Large intestine (tissue), 3 donors: ENCODE measurements at regions not wholly inside any gene's neighbourhood (a gene's known extent, or its start where the extent isn't known, plus 50 kb on each side); places are given as distances from the start of the nearest gene placed in this dataset.

Experiments
- DNase-seq, 2 donors: peaks; one replicate each; pipeline versions ENCODE4 v3.0.0 to v3.0.0-alpha.2; 2013
- H3K27ac ChIP-seq: one replicate; pipeline ENCODE4 v1.5.1; 2013; ENCODE audit warnings: low read length
- H3K27me3 ChIP-seq: 2 replicates; pipeline ENCODE4 v1.6.1; 2013; ENCODE audit warnings: low read length; ENCODE audit not compliant: control insufficient read depth, insufficient read depth
- H3K36me3 ChIP-seq: 2 replicates; pipeline ENCODE4 v1.6.1; 2013; ENCODE audit warnings: low read length; ENCODE audit not compliant: control insufficient read depth, insufficient read depth
- H3K4me1 ChIP-seq: one replicate; pipeline ENCODE4 v1.6.1; 2013; ENCODE audit warnings: low read length; ENCODE audit not compliant: control insufficient read depth, insufficient read depth
- H3K4me3 ChIP-seq: one replicate; pipeline ENCODE4 v1.5.1; 2013; ENCODE audit warnings: low read length
- H3K9me3 ChIP-seq: one replicate; pipeline ENCODE4 v1.6.1; 2013; ENCODE audit warnings: mild to moderate bottlenecking, low read depth, low read length, moderate library complexity; ENCODE audit not compliant: control insufficient read depth
- WGBS: methylation state at CpG from one replicate; pipeline ENCODE4 v1.1.5; 2013; ENCODE audit warnings: low lambda C conversion rate; ENCODE audit not compliant: insufficient coverage; 5-methylcytosine and 5-hydroxymethylcytosine counted together

DNA sequence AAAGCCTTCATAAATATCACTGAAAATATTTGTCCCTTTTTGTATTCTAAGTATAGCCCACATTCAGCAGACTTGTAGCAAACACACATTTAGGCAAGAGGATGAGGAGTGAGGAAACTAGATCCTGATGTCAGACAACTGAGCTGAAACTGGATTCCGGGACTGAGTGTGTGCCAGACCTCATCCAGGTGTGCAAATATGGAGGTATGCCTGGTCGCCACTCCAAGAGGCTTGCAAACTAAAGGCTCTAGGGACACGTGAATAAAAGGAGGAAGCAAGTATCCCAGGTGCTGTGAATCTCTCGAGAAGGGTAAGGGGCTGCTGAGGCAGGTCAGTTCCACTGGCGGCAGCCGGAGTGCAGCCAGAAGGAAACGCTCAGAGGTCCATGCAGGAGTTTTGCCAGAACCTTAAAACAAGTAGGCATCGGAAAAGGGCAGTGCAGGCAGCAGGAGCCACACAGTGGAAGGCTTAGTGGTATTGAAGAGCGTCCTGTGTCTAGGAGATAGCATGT is 77.4 kb upstream of the ALDH1B1 start:
- Histone ChIP-seq H3K36me3 (no peaks in the 10 kb centered on the region), H3K27ac (no peak overlapping the region), H3K4me3 (no peak overlapping the region), H3K4me1 (peaks cover 29% of the 10 kb centered on the region), H3K9me3 (no peaks in the 10 kb centered on the region), H3K27me3 (no peaks in the 10 kb centered on the region)
- DNase-seq, result no peak
- WGBS, result 53% methylated on average over 2 of the region's 9 CpGs

DNA sequence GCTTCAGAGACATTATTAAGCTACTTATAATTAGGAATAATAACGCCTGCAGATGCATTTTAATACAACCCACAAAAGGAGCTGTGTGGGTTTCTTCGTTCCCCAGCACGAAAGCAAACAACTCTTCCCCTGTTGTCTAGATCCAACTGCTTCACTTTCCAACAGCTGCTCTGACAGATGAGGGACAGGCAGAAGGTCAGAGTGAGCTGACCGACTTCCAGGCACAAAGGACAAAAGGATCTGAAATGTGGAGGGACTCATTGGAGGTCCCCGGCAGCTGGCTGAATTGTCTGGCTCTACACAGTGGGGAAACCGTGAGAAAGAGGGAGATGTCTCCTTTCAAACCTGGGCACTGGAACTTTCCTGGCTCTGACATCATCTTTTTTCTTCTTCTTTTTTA is 79.1 kb upstream of the ALDH1B1 start:
- Histone ChIP-seq H3K27me3 (no peaks in the 10 kb centered on the region), H3K27ac (no peak overlapping the region), H3K4me3 (no peak overlapping the region), H3K36me3 (no peaks in the 10 kb centered on the region), H3K9me3 (no peaks in the 10 kb centered on the region), H3K4me1 (peaks cover 16% of the 10 kb centered on the region)
- WGBS, result no CpG with 5 or more reads among the region's 6 CpGs
- no peak for DNase-seq

DNA sequence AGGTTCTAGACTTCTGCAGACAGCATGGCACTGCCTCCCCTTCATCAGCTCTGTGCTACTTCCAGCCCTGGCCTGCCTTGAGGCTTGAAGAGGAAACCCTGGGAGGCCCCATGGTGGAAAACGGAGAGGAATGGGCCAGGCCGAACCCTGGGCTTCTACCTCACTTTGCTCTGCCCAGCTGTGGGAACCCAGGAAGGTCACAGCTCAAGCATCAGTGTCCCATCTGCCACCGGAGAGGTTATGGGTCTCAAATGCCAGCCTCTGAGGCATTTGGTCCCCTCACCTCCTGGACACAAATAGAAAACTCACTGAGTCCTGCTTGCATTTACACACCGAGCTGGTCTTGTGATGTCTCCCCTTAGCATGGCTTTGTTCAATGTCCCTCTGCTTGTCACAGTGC is 80.1 kb upstream of the ALDH1B1 start:
- H3K4me3 ChIP-seq, result no peak overlapping the region
- no peaks in the 10 kb centered on the region for H3K27me3 ChIP-seq
- no peaks in the 10 kb centered on the region for H3K9me3 ChIP-seq
- peaks cover 15% of the 10 kb centered on the region for H3K4me1 ChIP-seq
- H3K27ac ChIP-seq, result no peak overlapping the region
- H3K36me3 ChIP-seq, result no peaks in the 10 kb centered on the region
- DNase-seq, result no peak
- no CpG with 5 or more reads among the region's 4 CpGs for WGBS

DNA sequence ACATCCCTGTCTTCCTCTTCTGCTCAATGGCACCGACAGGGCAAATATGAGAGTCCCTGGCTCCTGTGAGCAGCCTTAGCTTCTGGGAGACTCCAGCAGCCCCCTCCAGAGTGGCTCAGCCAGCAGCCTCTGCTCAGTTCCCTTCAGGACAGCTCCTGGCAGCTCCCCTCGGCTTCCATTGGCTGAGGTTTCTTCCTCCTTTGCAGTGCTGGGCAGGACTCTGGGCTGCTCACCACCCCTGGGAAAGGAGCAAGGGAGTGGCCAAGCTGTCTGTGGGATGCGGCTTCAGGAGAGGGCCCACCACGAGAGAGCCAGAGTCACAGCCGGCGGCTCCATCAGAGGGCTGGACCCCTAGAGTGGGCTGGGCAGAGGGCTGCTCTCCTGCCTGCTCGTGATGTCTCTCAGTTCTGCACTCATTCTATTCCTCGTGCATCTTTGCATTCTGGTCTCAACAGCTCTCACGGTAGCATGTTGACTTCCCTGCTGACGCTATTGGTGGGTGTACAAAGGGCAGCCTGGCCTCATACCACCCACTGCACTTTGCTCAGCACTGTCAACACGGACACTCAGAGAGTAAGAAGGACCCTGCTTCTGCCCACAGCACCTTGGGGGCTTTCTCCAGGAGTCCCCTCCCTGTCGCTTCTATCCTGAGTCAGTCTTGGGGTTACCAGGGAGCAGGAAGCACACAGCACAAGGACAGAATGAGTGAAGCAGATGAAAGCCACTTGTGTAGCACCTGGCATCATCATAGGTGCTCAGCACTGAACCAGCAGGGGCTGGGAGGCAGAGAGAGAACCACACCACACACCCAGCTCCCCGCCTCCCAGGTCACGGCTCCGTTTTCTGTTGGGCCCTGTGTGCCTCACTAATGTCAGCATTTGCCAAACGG is 80.9 kb upstream of the ALDH1B1 start:
- peak; percentile 70 to 85 for DNase-seq
- WGBS, result no CpG with 5 or more reads among the region's 16 CpGs
- Histone ChIP-seq H3K36me3 (no peaks in the 10 kb centered on the region), H3K9me3 (no peaks in the 10 kb centered on the region), H3K27ac (peak overlapping the region; percentile 61), H3K27me3 (no peaks in the 10 kb centered on the region), H3K4me1 (peaks cover 15% of the 10 kb centered on the region), H3K4me3 (peak overlapping the region; percentile 8)

DNA sequence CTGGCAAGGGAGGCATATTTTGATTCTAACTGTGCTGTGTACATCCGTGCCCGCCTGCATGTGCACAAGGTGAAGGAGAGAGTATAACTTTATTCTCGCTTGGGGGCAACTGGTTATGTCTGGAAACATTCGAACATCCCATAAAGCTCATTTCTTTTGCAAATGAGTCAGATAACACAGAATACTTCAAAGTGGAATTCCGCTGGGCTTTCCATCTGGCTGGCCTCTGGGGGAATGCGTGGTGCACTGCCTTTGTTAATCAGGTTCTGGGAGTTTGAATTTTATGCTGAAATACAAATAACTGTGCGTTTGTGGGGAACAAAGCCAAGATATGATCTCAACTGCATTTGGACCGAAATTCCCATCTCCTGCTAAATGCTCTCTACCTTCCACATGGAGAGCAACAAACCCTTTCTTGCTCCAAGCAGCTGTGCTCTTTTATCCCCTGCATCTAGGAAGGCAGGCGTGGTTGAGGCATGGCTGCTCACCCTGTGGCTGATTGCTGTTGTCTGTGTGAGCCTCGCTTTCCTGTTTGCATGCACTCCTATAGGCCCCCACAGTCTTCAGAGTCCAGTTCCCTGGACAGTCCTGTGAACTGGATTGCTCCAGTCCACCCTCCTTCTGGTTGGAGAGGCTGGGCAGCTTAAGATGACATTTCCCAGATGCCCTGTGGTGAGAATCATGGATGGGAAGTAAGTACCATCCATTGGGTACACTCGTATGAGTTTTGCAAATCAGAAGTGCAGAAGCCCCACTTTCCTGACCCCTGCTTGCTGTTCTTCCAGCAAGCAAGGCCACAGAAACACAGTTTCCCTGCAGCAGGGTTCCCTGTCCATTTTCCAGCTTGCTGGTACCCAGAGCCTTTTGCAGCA is 82.9 kb upstream of the ALDH1B1 start:
- no CpG with 5 or more reads among the region's 11 CpGs for WGBS

DNA sequence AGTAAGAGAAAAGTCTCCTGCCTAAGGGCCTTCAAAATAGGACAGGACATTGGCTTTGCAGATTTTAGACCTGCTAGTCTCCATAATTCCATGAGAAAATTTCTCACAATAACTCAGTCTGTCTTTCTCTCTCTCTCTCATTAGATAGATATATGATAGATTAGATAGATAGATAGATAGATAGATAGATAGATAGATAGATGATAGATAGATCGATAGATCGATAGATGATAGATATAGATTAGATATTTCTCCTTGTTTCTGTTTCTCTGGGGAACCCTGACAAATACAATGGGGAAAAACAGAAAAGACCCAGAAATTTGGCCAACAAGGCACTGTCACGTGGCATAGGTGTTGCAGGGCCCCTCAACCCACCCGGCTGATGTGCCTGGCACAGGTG is 84.4 kb upstream of the ALDH1B1 start:
- Histone ChIP-seq H3K4me3 (no peak overlapping the region), H3K27me3 (no peaks in the 10 kb centered on the region), H3K36me3 (no peaks in the 10 kb centered on the region), H3K4me1 (peaks cover 15% of the 10 kb centered on the region), H3K9me3 (no peaks in the 10 kb centered on the region), H3K27ac (no peak overlapping the region)
- 90% methylated on average over 2 of the region's 4 CpGs for WGBS
- no peak for DNase-seq

More for the DNA sequence above, 82.9 kb upstream of the ALDH1B1 start:
- no peak for DNase-seq
- H3K27ac ChIP-seq, result no peak overlapping the region
- no peaks in the 10 kb centered on the region for H3K36me3 ChIP-seq
- H3K4me1 ChIP-seq, result peaks cover 15% of the 10 kb centered on the region
- H3K27me3 ChIP-seq, result no peaks in the 10 kb centered on the region
- H3K4me3 ChIP-seq, result no peak overlapping the region
- H3K9me3 ChIP-seq, result no peaks in the 10 kb centered on the region

DNA sequence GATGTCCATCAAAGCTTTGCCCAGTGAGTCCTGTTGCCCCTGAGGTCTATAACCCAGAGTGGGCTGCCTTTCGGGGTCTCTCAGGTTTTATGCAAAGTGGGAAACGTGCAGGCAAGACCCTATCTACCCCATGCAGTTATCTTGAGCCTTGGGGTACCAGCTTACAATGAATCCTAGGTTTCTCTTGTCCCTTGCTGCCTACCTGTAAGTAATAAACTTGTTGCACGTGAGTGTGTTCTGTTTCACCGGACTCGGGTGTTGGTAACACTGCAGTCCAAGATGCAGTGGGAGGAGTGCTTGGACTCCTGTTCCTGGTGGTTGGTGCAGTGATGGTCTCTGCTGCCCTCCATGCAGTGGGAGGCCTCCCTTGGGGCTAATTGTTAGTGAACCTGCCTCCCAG is 85.6 kb upstream of the ALDH1B1 start:
- Histone ChIP-seq H3K4me1 (peaks cover 10% of the 10 kb centered on the region), H3K9me3 (no peaks in the 10 kb centered on the region), H3K4me3 (no peak overlapping the region), H3K36me3 (no peaks in the 10 kb centered on the region), H3K27ac (no peak overlapping the region), H3K27me3 (no peaks in the 10 kb centered on the region)
- WGBS, result no CpG with 5 or more reads among the region's 5 CpGs
- no peak for DNase-seq

DNA sequence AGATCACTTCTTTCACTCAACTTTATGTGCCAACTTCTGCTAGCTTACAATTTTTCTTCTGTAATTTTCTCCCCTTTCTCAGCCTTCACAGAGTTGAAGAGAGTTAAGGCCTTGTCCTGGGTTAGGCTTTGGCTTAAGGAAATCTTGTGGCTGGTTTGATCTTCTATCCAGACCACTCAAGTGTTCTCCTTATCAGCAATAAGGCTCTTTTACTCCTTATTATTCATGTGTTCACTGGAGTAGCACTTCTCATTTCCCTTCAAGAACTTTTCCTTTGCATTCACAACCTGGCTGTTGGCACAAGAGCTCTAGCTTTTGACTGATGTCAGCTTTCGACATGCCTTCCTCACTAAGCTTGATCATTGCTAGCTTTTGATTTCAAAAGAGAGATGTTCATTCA is 86.9 kb upstream of the ALDH1B1 start:
- no peak for DNase-seq
- WGBS, result no CpG with 5 or more reads among the region's 1 CpG
- Histone ChIP-seq H3K27ac (no peak overlapping the region), H3K36me3 (no peaks in the 10 kb centered on the region), H3K27me3 (no peaks in the 10 kb centered on the region), H3K4me1 (no peaks in the 10 kb centered on the region), H3K4me3 (no peak overlapping the region), H3K9me3 (no peaks in the 10 kb centered on the region)

DNA sequence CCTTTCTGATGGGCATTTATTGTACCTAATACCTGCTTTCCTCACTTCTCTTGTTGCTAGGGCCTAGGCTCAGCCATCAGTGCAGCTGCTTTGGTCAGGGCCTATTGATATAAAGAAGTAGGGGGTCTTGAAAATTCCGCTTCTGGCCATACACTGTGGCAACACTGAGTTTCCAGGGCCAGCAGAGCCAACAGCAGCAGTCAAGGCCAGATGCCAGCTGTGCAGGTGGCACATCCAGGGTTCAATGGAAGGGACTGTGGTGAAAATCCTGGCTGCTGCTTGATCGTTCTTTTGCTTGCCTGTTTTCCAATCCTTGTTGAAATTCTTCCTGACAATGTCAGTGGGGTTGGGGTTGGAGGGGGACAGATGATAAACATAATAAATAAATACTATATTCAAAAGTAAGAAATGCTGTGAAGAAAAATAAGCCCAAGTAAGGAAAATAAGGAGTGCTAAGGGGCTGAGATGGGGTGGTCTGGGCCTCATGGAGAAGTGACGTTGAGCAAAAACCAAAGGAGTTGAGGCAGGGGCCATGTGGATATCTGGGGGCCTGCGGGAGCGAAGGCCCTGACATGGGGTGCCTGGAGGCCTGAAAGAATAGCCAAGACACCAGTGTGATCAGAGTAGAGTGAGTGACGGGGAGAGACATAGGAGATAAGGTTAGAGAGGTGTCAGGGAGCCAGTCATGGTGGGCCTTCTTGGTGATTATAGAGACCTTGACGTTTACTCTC is 91.0 kb upstream of the ALDH1B1 start:
- H3K27ac ChIP-seq, result no peak overlapping the region
- H3K4me1 ChIP-seq, result no peaks in the 10 kb centered on the region
- H3K4me3 ChIP-seq, result no peak overlapping the region
- no peaks in the 10 kb centered on the region for H3K9me3 ChIP-seq
- no CpG with 5 or more reads among the region's 7 CpGs for whole genome bisulfite sequencing
- H3K36me3 ChIP-seq, result no peaks in the 10 kb centered on the region
- DNase-seq, result no peak
- no peaks in the 10 kb centered on the region for H3K27me3 ChIP-seq

DNA sequence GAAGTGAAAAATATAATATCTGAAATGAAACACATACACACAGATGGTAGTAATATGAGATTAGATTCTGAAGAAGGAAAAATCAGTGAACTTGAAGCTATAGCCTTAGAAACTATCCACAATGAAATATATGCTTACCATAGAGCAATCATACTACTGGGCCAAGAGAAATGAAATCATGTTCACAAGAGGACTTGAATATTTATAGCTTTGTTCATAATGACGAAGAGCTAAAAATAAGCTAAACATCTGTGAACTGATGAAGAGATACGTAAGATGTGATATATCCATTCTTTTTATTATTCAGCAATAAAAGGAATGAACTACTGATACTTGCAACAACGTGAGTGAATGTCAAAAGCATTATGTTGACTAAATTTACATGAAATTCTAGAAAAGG is 92.6 kb upstream of the ALDH1B1 start:
- no peaks in the 10 kb centered on the region for H3K36me3 ChIP-seq
- no peaks in the 10 kb centered on the region for H3K27me3 ChIP-seq
- no peak for DNase-seq
- no peaks in the 10 kb centered on the region for H3K4me1 ChIP-seq
- no peak overlapping the region for H3K4me3 ChIP-seq
- 0% methylated on average over 2 of the region's 3 CpGs for WGBS
- H3K9me3 ChIP-seq, result no peaks in the 10 kb centered on the region
- no peak overlapping the region for H3K27ac ChIP-seq
